IPS-18c (cell line): ENCODE measurements at regions not wholly inside any gene's neighbourhood (a gene's known extent, or its start where the extent isn't known, plus 50 kb on each side); places are given as distances from the start of the nearest gene placed in this dataset.
"Not testable (repeated sequence)": the region's sequence is repeated elsewhere in the genome, so short reads cannot be mapped to it uniquely, and the experiment has no call there.

Experiments used
- H3K4me3 ChIP-seq: 2 replicates; pipeline ENCODE4 v1.7.0; 2013; ENCODE audit warnings: low read depth, mild to moderate bottlenecking, low read length, moderate library complexity; ENCODE audit not compliant: insufficient read depth
- H3K9me3 ChIP-seq: one replicate; pipeline ENCODE4 v1.6.1; 2013; ENCODE audit warnings: mild to moderate bottlenecking, low read length, moderate library complexity; ENCODE audit not compliant: control insufficient read depth, insufficient read depth

DNA sequence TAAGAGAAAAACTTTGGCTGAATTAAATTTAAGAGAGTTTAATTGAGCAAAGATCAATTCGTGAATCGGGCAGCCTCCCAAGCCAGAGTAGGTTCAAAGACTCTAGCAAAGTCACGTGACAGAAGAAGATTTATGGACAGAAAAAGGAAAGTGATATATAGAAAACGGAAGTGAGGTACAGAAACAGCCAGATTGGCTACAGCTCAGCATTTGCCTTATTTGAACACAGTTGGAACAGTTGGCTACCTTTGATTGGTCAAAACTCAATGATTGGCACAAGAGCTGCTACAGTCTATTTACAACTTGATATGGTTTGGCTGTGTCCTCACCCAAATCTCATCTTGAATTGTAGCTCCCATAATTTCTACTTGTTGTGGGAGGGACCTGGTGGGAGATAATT, 102.6 kb downstream of the PLG start:
- H3K9me3 ChIP-seq, result no peaks in the 10 kb centered on the region
- H3K4me3 ChIP-seq, result no peak overlapping the region

- no peaks in the 10 kb centered on the region for H3K9me3 ChIP-seq
- H3K4me3 ChIP-seq, result no peak overlapping the region
These were observed 106.2 kb downstream of the PLG start for GRCh38 chr6:160808263-160808662.

- no peaks in the 10 kb centered on the region for H3K9me3 ChIP-seq
- no peak overlapping the region for H3K4me3 ChIP-seq
These were observed 108.2 kb downstream of the PLG start for GRCh38 chr6:160810238-160810637.

DNA sequence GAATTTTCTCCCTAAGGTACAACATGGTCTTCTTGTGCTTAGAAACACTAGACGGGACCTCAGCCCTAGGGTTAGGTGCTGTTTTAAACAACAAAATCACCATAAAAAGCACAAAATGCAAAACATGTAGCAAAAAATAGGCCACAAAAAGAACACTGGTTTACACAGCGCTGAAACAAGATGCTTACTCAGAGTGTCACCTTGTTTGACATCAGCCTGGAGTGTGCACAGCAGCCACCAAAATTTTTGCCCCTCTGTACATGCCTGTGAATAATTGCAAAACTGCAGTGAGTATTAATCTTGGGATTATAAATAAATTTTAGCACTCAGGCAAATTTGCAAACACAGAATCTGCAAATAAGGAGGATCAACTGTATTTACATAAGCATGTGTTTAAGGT, 110.1 kb downstream of the PLG start:
- Histone ChIP-seq H3K4me3 (no peak overlapping the region), H3K9me3 (no peaks in the 10 kb centered on the region)

DNA sequence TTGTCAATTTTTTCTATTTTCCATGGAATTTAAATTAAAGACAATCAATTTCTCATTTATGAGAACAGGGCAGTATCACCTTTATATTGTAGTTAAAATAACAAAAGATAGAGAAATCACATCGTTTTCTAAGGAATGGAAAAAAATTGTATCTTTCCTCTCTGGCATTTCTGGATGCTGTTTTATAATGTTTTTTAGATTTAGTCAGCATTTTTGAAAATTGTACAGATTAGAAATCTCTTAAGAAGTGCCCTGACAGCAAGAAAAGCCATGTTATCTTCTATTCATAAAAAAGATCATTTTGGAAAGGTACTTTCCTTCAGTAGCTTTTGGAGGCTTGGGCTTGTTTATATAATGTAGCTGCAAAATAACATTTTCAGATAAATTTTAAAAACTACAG, 116.9 kb downstream of the PLG start:
- no peak overlapping the region for H3K4me3 ChIP-seq
- H3K9me3 ChIP-seq, result peaks cover 2% of the 10 kb centered on the region

DNA sequence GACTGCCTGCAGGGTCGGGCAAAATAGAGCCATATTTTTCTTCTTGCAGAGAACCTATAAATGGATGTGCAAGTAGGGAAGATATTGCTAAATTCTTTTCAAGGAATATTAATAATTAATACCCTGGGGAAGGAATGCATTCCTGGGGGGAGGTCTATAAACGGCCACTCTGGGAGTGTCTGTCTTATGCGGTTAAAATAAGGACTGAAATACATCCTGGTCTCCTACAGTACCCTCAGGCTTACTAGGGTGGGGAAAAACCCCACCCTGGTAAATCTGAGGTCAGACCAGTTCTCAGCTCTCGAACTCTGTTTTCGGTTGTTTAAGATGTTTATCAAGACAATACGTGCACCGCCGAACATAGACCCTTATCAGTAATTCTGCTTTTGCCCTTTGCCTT, 118.6 kb downstream of the PLG start:
- H3K4me3 ChIP-seq, H3K9me3 ChIP-seq: not testable (repeated sequence)

GRCh38 chr6:160831739-160832138, 129.7 kb downstream of the PLG start:
- Histone ChIP-seq H3K4me3 (no peak overlapping the region), H3K9me3 (no peaks in the 10 kb centered on the region)

- Histone ChIP-seq H3K9me3 (no peaks in the 10 kb centered on the region), H3K4me3 (no peak overlapping the region)
These were observed 130.4 kb downstream of the PLG start for GRCh38 chr6:160832422-160832821.

GRCh38 chr6:160837146-160837545, 135.1 kb downstream of the PLG start:
- Histone ChIP-seq H3K4me3 (no peak overlapping the region), H3K9me3 (no peaks in the 10 kb centered on the region)

DNA sequence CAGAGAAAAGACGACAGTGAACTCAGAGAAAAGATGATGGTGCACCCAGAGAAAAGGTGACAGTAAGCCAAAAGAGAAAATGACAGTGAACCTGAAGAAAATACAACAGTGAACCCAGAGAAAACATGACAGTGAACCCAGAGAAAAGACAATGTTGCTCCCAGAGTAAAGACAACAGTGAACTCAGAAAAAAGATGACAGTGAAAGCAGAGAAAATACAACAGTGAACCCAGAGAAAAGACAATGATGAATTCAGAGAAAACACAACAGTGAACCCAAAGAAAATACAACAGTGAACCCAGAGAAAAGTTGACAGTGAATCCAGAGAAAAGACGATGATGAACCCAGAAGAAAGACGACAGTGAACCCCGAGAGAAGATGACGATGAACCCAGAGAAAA, 140.5 kb upstream of the MAP3K4 start:
- Histone ChIP-seq H3K4me3 (no peak overlapping the region), H3K9me3 (no peaks in the 10 kb centered on the region)

DNA sequence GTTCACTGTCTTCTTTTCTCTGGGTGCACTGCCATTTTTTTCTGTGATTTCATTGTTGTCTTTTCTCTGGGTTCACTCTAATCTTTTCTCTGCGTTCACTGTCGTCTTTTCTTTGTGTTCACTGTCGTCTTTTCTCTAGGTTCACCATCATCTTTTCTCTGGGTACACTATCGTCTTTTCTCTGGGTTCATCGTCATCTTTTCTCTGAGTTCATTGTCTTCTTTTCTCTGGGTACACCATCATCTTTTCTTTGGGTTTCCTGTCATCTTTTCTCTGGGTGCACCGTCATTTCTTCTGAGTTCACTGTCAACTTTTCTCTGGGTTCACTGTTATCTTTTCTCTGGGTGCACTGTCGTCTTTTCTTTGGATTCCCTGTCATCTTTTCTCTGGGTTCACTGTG, 137.6 kb upstream of the MAP3K4 start:
- H3K4me3 ChIP-seq, result no peak overlapping the region
- no peaks in the 10 kb centered on the region for H3K9me3 ChIP-seq

GRCh38 chr6:160858886-160859285, 132.7 kb upstream of the MAP3K4 start:
- Histone ChIP-seq H3K4me3 (no peak overlapping the region), H3K9me3 (no peaks in the 10 kb centered on the region)

DNA sequence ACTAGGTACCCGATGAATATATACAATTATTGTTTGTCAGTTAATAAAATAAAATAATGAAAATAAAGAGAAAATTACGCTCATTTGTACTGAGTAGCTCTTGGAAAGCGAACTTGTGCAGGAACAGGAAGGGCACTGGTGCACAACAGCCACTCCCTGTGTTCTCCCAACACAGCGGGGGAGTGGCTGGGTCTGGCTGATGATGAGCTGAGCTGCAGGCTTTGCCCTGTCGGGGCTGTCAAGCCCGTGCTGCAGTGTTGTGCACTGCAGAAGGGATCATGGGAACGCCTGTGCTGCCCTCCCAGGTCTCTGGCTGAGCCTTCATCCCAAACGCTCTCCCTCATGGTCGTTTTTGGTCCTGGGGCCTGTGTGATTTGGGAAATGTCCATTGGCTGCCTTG, 131.7 kb upstream of the MAP3K4 start:
- Histone ChIP-seq H3K4me3 (no peak overlapping the region), H3K9me3 (no peaks in the 10 kb centered on the region)

- Histone ChIP-seq H3K4me3 (no peak overlapping the region), H3K9me3 (no peaks in the 10 kb centered on the region)
These were observed 129.7 kb upstream of the MAP3K4 start for GRCh38 chr6:160861824-160862223.

- H3K4me3 ChIP-seq, result no peak overlapping the region
- no peaks in the 10 kb centered on the region for H3K9me3 ChIP-seq
These were observed 127.8 kb upstream of the MAP3K4 start for GRCh38 chr6:160863782-160864181.

- H3K4me3 ChIP-seq, result no peak overlapping the region
- no peaks in the 10 kb centered on the region for H3K9me3 ChIP-seq
These were observed 120.2 kb upstream of the MAP3K4 start for GRCh38 chr6:160871320-160871719.

DNA sequence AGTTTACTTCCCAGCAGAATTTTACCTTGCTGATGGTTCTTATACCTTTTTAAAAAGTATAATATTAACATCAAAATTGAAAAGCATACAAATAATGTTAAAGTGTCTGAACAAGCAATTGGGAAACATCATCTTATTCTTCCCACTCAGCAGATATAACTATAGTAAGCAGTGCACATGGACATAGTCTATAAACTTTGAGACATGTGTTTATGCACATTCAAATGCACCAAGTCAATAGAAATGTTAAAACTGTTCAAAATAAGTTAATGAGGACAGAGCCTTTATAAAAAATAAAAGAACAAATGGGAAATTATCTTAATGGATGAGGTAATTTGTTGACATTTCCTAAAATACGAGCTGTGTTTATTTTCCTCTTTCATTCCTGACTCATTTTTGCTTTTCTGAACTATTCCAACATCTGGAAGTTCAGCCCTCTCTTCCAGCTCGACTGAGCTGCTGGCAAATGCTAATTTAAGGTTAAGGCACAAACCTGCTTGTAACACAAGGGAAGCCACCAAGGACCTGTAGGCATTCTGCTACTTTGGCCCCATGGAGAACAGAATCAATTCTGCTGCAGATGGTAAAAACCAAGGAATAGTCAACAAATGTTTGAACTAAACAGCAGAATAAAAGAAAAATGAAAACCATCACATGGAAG, 110.3 kb upstream of the MAP3K4 start:
- no peaks in the 10 kb centered on the region for H3K9me3 ChIP-seq
- no peak overlapping the region for H3K4me3 ChIP-seq

DNA sequence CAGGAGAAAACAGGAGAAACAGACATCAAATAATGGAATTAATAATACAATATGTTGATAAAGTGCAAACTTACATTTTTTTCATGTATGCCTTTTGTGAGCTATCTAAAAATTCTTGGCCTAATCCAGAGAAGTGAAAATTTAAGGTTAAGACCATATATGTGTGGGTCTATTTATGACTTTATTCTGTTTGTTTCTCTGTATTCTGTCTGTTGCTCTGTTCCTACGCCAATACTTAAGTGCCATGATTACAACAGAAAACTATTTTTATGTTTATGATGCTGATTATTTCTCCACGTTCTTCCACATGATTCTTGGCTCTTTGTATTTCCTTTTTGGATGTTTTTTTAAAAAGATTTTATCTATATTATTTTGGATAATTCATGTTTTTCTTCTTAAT, 109.6 kb upstream of the MAP3K4 start:
- Histone ChIP-seq H3K9me3 (no peaks in the 10 kb centered on the region), H3K4me3 (no peak overlapping the region)

DNA sequence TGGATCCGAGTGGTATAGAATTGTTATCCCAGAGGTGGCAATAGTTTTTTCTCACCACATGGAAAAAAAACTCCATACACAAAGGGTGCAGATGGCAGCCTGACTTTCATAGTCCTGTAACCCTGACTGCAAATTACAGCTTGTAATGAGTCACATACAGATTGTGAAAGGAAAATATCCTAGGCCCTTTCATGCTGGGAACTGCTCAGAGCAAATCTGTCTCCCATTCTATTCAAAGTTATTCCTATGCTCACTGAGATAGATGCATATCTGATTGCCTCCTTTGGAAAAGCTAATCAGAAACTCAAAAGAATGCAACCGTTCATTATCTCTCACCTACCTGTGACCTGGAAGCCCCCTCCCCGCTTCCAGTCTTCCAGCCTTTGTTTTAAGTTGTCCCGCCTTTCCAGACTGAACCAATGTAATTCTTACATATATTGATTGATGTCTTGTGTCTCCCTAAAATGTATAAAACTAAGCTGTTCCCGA, 108.7 kb upstream of the MAP3K4 start:
- Histone ChIP-seq H3K4me3 (no peak overlapping the region), H3K9me3 (no peaks in the 10 kb centered on the region)
